Neuronal stem cell (in vitro differentiated cells): ENCODE measurements at regions not wholly inside any gene's neighbourhood (a gene's known extent, or its start where the extent isn't known, plus 50 kb on each side); places are given as distances from the start of the nearest gene placed in this dataset.
A peak's percentile ranks its signal among the peaks of the same experiment; 100 is the strongest.

Source experiments
- DNase-seq: peaks from one replicate; pipeline ENCODE4 v3.0.0-alpha.2; 2013; ENCODE audit warnings: low spot score
- H2AFZ ChIP-seq: one replicate; pipeline ENCODE4 v1.6.1; 2013; ENCODE audit warnings: mild to moderate bottlenecking, low read length, inconsistent platforms
- H2AK5ac ChIP-seq: 2 replicates; pipeline ENCODE4 v1.6.1; 2013; ENCODE audit warnings: low read depth, mild to moderate bottlenecking, inconsistent platforms, low read length, moderate library complexity, mixed read lengths
- H2BK120ac ChIP-seq: 2 replicates; pipeline ENCODE4 v1.6.1; 2013; ENCODE audit warnings: low read depth, mild to moderate bottlenecking, inconsistent platforms, low read length, moderate library complexity, mixed read lengths
- H2BK12ac ChIP-seq: one replicate; pipeline ENCODE4 v1.6.1; 2013; ENCODE audit warnings: low read length, inconsistent platforms
- H2BK15ac ChIP-seq: 2 replicates; pipeline ENCODE4 v1.6.1; 2013; ENCODE audit warnings: mild to moderate bottlenecking, low read length, inconsistent platforms, mixed read lengths
- H2BK5ac ChIP-seq: one replicate; pipeline ENCODE4 v1.6.1; 2013; ENCODE audit warnings: inconsistent platforms, mild to moderate bottlenecking, low read length, moderate library complexity
- H3K14ac ChIP-seq: one replicate; pipeline ENCODE4 v1.6.1; 2013; ENCODE audit warnings: low read length, inconsistent platforms
- H3K18ac ChIP-seq: 2 replicates; pipeline ENCODE4 v1.6.1; 2013; ENCODE audit warnings: low read length, inconsistent platforms
- H3K23ac ChIP-seq: 2 replicates; pipeline ENCODE4 v1.6.1; 2013; ENCODE audit warnings: low read depth, mild to moderate bottlenecking, mixed read lengths, low read length, inconsistent platforms; ENCODE audit not compliant: poor library complexity
- H3K27ac ChIP-seq: replicated peaks from 3 replicates; pipeline ENCODE4 v1.5.1; 2013; ENCODE audit warnings: low read length, inconsistent platforms
- H3K27me3 ChIP-seq, 3 experiments: 2 replicates each; pipeline ENCODE4 v1.6.1; 2013; ENCODE audit warnings: low read length in 3 of 3, mild to moderate bottlenecking in 2 of 3, inconsistent platforms in 1 of 3, low read depth in 1 of 3, mixed read lengths in 1 of 3, moderate library complexity in 1 of 3; ENCODE audit not compliant: control insufficient read depth in 3 of 3, insufficient read depth in 3 of 3
- H3K36me3 ChIP-seq, 2 donors: replicated peaks in 1 of 2; 2 replicates each; pipeline ENCODE4 v1.6.1; 2013; ENCODE audit warnings: low read length in 2 of 2; ENCODE audit not compliant: control insufficient read depth in 2 of 2, insufficient read depth in 2 of 2
- H3K4ac ChIP-seq: 2 replicates; pipeline ENCODE4 v1.6.1; 2013; ENCODE audit warnings: inconsistent platforms, mild to moderate bottlenecking, low read length, moderate library complexity
- H3K4me1 ChIP-seq, 2 donors: 1 replicate in 1 of 2; 2 replicates in 1 of 2; pipeline ENCODE4 v1.6.1; 2013; ENCODE audit warnings: low read length in 2 of 2, low read depth in 1 of 2; ENCODE audit not compliant: control insufficient read depth in 2 of 2, insufficient read depth in 1 of 2
- H3K4me2 ChIP-seq: one replicate; pipeline ENCODE4 v1.6.1; 2013; ENCODE audit warnings: mild to moderate bottlenecking, low read length, inconsistent platforms; ENCODE audit not compliant: insufficient read depth, poor library complexity, severe bottlenecking
- H3K4me3 ChIP-seq, 2 donors: 2 replicates each; pipeline ENCODE4 v1.5.1; 2013; ENCODE audit warnings: low read length in 2 of 2, mild to moderate bottlenecking in 2 of 2, inconsistent platforms in 1 of 2, moderate library complexity in 1 of 2
- H3K79me1 ChIP-seq: one replicate; pipeline ENCODE4 v1.6.1; 2013; ENCODE audit warnings: low read depth, mild to moderate bottlenecking, inconsistent platforms, low read length, moderate library complexity
- H3K9ac ChIP-seq: one replicate; pipeline ENCODE4 v1.6.1; 2013; ENCODE audit warnings: mild to moderate bottlenecking, low read depth, low read length, inconsistent platforms; ENCODE audit not compliant: poor library complexity
- H3K9me3 ChIP-seq, 2 donors: replicated peaks in 1 of 2; 2 replicates each; pipeline versions ENCODE3 to v1.6.1; 2013; ENCODE audit warnings: low read length in 2 of 2, mild to moderate bottlenecking in 2 of 2, inconsistent platforms in 1 of 2, low read depth in 1 of 2, mixed read lengths in 1 of 2, moderate library complexity in 1 of 2; ENCODE audit not compliant: control insufficient read depth in 2 of 2, insufficient read depth in 1 of 2
- H4K8ac ChIP-seq: one replicate; pipeline ENCODE4 v1.6.1; 2013; ENCODE audit warnings: low read depth, mild to moderate bottlenecking, inconsistent platforms, low read length, moderate library complexity
- H4K91ac ChIP-seq: one replicate; pipeline ENCODE4 v1.6.1; 2013; ENCODE audit warnings: low read length, low read depth, mild to moderate bottlenecking, inconsistent platforms; ENCODE audit not compliant: poor library complexity
- WGBS, 2 donors: extraction: QIAGEN DNeasy Blood & Tissue Kit; methylation state at CpG; one replicate each; pipeline ENCODE4 v1.1.7; 2013; ENCODE audit warnings: missing lambda C conversion rate in 2 of 2, mixed read lengths in 1 of 2; ENCODE audit not compliant: insufficient read length in 2 of 2, insufficient replicate concordance in 1 of 2; ENCODE audit errors: extremely low coverage in 2 of 2; 5-methylcytosine and 5-hydroxymethylcytosine counted together

GRCh38 chr2:12005886-12006681 is 259.7 kb downstream of the LPIN1 start:
- Histone ChIP-seq H3K4me3 (no peak overlapping the region), H2BK120ac (no peak overlapping the region)

GRCh38 chr2:12006850-12007249 is 260.4 kb downstream of the LPIN1 start:
- Histone ChIP-seq H2AFZ (peak overlapping the region; percentile 81), H3K14ac (no peak overlapping the region), H3K79me1 (no peaks in the 10 kb centered on the region), H2BK15ac (no peak overlapping the region), H3K4me1 (peaks cover 5 to 12% of the 10 kb centered on the region in 2 donors), H3K4me2 (no peak overlapping the region), H4K8ac (no peak overlapping the region), H2BK5ac (no peak overlapping the region), H3K18ac (no peak overlapping the region), H3K36me3 (no peaks in the 10 kb centered on the region), H3K9ac (no peak overlapping the region), H3K4ac (no peak overlapping the region), H3K23ac (no peak overlapping the region), H3K27ac (peak overlapping the region; percentile 91), H2BK120ac (no peak overlapping the region), H2BK12ac (no peak overlapping the region), H2AK5ac (no peak overlapping the region), H3K9me3 (peaks cover 0 to 5% of the 10 kb centered on the region in 2 donors), H3K4me3 (no peak overlapping the region), H3K27me3 (no peaks in the 10 kb centered on the region), H4K91ac (no peak overlapping the region)
- peak; percentile 85 for DNase-seq
- no CpG with 5 or more reads among the region's 4 CpGs for WGBS, 2 donors

More at GRCh38 chr2:12005886-12006681, 259.7 kb downstream of the LPIN1 start:
- H3K14ac ChIP-seq = no peak overlapping the region
- H3K79me1 ChIP-seq = no peaks in the 10 kb centered on the region
- H3K23ac ChIP-seq = no peak overlapping the region
- H3K4me1 ChIP-seq = peaks cover 5 to 12% of the 10 kb centered on the region in 2 donors
- H3K9ac ChIP-seq = no peak overlapping the region
- WGBS, 2 donors = no CpG with 5 or more reads among the region's 8 CpGs
- H3K4me2 ChIP-seq = no peak overlapping the region
- no peaks in the 10 kb centered on the region for H3K36me3 ChIP-seq
- H2BK12ac ChIP-seq = no peak overlapping the region
- no peak overlapping the region for H3K4ac ChIP-seq
- no peak overlapping the region for H4K8ac ChIP-seq
- H2AK5ac ChIP-seq = no peak overlapping the region
- H4K91ac ChIP-seq = no peak overlapping the region
- no peaks in the 10 kb centered on the region for H3K27me3 ChIP-seq
- no peak overlapping the region for H2BK15ac ChIP-seq
- no peak overlapping the region for H2BK5ac ChIP-seq
- no peak for DNase-seq
- H2AFZ ChIP-seq = peak overlapping the region; percentile 81
- H3K18ac ChIP-seq = no peak overlapping the region
- peak overlapping the region; percentile 91 for H3K27ac ChIP-seq
- peaks cover 0 to 5% of the 10 kb centered on the region in 2 donors for H3K9me3 ChIP-seq

- no peaks in the 10 kb centered on the region for H3K79me1 ChIP-seq
- no peak overlapping the region for H3K4ac ChIP-seq
- no peaks in the 10 kb centered on the region for H3K27me3 ChIP-seq
- DNase-seq = no peak
- H3K4me2 ChIP-seq = no peak overlapping the region
- H3K4me3 ChIP-seq = no peak overlapping the region
- H2BK15ac ChIP-seq = no peak overlapping the region
- WGBS, 2 donors = no CpG with 5 or more reads among the region's 1 CpG
- H2BK5ac ChIP-seq = no peak overlapping the region
- H3K4me1 ChIP-seq = peaks cover 5 to 12% of the 10 kb centered on the region in 2 donors
- no peak overlapping the region for H2AK5ac ChIP-seq
- H3K36me3 ChIP-seq = no peaks in the 10 kb centered on the region
- no peak overlapping the region for H2BK12ac ChIP-seq
- no peak overlapping the region for H2BK120ac ChIP-seq
- H3K23ac ChIP-seq = no peak overlapping the region
- no peak overlapping the region for H3K9ac ChIP-seq
- no peak overlapping the region for H4K91ac ChIP-seq
- peak overlapping the region; percentile 91 for H3K27ac ChIP-seq
- no peak overlapping the region for H3K14ac ChIP-seq
- H3K18ac ChIP-seq = no peak overlapping the region
- H4K8ac ChIP-seq = no peak overlapping the region
- peak overlapping the region; percentile 81 for H2AFZ ChIP-seq
- peaks cover 0 to 5% of the 10 kb centered on the region in 2 donors for H3K9me3 ChIP-seq
Measured at GRCh38 chr2:12007282-12007681, 260.9 kb downstream of the LPIN1 start.

GRCh38 chr2:12008425-12009061 is 262.1 kb downstream of the LPIN1 start:
- H2BK15ac ChIP-seq = no peak overlapping the region
- no peak overlapping the region for H3K23ac ChIP-seq
- no peak overlapping the region for H3K14ac ChIP-seq
- H3K27ac ChIP-seq = no peak overlapping the region
- no peak overlapping the region for H3K18ac ChIP-seq
- no peaks in the 10 kb centered on the region for H3K79me1 ChIP-seq
- no peak overlapping the region for H2BK5ac ChIP-seq
- no peak overlapping the region for H3K4me3 ChIP-seq
- no peak overlapping the region for H2BK12ac ChIP-seq
- H2BK120ac ChIP-seq = no peak overlapping the region
- no peak overlapping the region for H3K9ac ChIP-seq
- H3K36me3 ChIP-seq = no peaks in the 10 kb centered on the region
- H2AK5ac ChIP-seq = no peak overlapping the region
- H3K4me1 ChIP-seq = peaks cover 5 to 12% of the 10 kb centered on the region in 2 donors
- no peak overlapping the region for H4K8ac ChIP-seq
- H2AFZ ChIP-seq = no peak overlapping the region
- peaks cover under 1 to 5% of the 10 kb centered on the region in 2 donors for H3K9me3 ChIP-seq
- H4K91ac ChIP-seq = no peak overlapping the region
- no peaks in the 10 kb centered on the region for H3K27me3 ChIP-seq
- no peak overlapping the region for H3K4me2 ChIP-seq
- whole genome bisulfite sequencing, 2 donors = no CpG with 5 or more reads among the region's 6 CpGs
- DNase-seq = no peak
- no peak overlapping the region for H3K4ac ChIP-seq
